Glomerular visceral epithelial cell (primary cell): ENCODE measurements at regions not wholly inside any gene's neighbourhood (a gene's known extent, or its start where the extent isn't known, plus 50 kb on each side); places are given as distances from the start of the nearest gene placed in this dataset.

Source experiments
- DNase-seq: peaks from one replicate; pipeline ENCODE4 v3.0.0-alpha.2; 2016; ENCODE audit errors: extremely low spot score

- peak; percentile 45 for DNase-seq
These were observed 55.4 kb downstream of the CCER1 start for GRCh38 chr12:90899456-90900182.

DNA sequence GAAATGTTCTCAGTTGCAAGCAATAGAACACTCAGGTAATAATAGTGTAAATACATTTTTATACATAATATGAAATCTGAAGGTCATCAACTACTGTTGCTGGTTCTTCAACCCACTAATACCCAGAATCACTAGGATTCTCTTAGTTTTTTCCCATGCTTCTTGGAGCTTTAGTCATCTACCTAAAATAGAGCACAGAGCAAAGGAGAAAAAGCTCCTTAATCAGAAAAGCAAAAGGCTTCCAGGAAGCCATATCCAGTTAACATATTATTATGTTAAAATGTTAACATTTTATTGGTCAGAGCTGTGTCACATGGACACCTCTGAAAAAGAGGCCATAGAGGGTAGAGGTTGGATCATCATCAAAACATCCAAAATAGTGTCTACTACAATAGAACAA lies 57.0 kb downstream of the CCER1 start:
- no peak for DNase-seq

DNA sequence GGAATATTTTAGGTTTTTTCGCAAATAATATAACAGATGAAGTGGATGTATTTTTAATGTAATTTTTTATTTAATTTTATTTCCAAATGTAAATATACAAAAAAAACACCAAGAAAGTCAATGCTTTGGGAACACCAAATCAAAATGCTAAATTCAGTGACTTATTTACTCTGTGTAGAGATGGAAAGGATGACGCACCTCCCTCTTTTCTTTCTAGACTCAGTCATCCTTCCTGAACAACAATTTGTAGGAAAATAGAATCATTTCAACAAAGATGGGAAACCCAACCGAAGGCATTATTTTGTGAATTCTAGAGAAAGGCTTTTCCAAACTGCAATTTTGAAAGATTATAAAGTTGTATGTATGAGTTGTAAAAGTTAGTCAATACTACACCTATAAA lies 57.7 kb downstream of the CCER1 start:
- DNase-seq = no peak

DNA sequence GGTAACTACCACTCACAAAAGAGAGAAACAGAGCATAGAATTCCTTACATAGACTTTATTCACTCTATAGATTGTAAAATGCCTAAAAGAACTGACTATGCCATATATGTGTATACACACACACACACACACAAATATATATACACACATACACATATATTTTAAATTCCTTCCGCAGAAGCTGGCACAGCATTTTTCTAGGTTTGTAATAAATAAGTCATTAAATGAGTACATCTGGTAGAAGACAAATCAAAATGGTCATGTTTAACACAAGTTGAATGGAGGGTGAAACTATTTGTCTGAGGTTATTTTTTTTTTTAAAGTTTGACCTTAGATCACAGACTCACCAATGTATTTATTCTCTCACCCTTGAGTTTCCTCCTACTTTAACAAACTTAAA lies 58.2 kb downstream of the CCER1 start:
- no peak for DNase-seq

DNA sequence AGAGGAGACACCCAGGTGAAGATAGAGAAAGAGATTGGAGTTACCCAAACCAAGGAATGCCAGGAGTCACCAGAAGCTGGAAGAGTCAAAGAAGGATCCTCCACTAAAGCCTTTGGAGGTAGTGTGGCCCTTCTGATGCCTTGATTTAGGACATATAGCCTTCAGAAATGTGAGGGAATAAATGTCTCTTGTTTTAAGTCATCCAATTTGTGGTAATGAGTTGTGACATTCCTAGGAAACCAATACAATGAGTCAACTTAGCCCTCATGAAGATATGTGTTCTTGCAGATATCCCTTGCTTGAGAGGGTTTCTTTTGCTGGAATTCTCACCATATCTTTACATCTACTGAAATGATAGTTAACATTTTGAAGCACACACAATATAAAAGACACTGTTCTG lies 58.8 kb downstream of the CCER1 start:
- DNase-seq = peak; percentile 80

GRCh38 chr12:90888316-90888715 lies 66.7 kb downstream of the CCER1 start:
- DNase-seq = no peak

- no peak for DNase-seq
These were observed 71.5 kb downstream of the CCER1 start for GRCh38 chr12:90883456-90883855.

GRCh38 chr12:90871726-90872096 lies 83.3 kb downstream of the CCER1 start:
- DNase-seq = peak; percentile 53

DNA sequence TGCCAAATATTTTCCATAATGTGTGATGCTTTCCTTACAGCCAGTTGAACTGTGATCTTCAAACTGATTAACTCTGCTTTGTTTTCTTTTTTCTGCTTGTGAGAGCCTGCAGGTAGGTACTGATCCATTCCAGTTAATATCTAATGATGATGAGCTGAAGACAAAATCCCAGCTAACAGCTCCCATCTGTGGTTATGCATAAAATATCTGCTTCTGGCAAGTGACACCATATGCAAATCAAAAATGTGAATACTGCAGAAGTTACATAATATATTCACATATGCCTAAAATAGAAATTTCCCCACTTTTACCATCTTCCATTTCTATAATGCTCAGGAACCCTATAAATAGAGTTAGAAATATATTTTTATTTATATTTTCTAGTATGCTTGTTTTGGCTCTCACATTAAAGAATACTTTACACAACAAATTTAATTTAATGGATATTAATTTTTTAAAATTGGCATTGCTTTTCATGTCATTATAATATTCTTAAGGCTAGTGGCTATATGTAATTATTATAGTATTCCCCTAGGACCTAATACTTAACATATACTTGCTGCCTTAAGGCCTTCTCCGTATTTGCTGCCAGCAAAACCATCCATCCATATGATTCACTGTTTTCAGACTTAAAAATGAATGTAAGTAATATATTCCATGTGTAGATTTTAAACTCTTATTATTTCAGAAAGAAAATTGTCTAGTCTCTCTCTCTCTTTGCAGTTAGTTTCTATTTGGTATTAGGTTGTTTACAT lies 83.8 kb downstream of the CCER1 start:
- no peak for DNase-seq

DNA sequence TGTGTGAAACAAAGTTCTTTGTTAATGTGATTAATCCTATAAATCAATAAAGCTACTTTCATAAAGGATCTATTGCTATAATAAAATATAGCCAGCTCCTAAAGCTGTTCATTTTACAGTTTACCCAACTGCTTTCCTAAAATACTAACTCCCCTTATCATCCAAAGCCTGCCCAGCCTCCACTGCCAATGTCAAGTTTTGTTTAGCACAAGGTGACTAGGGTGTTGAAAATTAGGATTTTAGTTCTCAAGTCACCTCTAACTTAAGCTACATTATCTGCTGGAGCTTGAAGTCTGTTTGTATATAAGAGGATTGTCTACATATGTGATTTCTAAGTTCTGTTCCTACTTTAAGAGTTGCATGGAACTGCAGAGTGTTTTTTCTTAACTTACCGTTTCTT lies 86.3 kb downstream of the CCER1 start:
- DNase-seq = no peak

DNA sequence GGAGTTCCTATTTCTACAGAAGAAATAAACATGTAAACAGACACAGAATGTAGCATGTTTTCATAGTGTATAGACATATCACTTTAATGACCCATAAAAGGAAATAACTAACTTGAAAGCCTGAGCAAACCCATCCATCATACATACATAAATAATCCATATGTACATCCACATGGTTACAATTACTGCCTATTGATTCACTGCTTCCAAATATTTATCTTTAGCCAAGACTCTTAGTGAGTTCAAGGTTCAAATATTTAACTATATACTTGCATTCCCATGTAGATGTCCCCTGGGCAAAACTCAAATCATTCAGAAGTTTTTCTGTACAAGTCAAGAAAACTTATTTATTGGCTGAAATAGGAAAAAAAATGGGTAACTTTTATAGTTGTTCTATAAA lies 95.4 kb downstream of the CCER1 start:
- DNase-seq = no peak

DNA sequence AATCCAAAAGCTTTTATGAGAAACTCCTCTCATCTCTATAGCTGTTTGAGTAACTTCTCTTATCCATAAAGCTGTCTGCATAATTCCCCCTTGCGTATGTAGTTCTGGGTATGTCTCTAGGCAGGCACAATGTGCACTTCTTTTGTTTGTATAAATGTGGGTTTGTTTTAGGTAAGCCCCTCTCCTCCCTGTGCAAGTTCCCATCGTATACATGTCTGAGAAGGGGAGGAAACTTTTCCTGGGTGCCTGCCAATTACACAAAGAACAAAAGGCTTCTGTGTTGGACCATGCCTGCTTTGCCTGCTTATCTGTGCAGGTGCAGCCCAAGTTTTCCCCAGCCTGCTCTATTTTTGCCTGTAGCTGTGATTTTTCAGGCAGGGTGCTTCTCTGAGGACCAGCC lies 96.7 kb downstream of the CCER1 start:
- DNase-seq = no peak

- DNase-seq = no peak
These were observed 99.4 kb downstream of the CCER1 start for GRCh38 chr12:90855534-90855933.

GRCh38 chr12:90854136-90854689 lies 100.8 kb downstream of the CCER1 start:
- DNase-seq = peak; percentile 28

DNA sequence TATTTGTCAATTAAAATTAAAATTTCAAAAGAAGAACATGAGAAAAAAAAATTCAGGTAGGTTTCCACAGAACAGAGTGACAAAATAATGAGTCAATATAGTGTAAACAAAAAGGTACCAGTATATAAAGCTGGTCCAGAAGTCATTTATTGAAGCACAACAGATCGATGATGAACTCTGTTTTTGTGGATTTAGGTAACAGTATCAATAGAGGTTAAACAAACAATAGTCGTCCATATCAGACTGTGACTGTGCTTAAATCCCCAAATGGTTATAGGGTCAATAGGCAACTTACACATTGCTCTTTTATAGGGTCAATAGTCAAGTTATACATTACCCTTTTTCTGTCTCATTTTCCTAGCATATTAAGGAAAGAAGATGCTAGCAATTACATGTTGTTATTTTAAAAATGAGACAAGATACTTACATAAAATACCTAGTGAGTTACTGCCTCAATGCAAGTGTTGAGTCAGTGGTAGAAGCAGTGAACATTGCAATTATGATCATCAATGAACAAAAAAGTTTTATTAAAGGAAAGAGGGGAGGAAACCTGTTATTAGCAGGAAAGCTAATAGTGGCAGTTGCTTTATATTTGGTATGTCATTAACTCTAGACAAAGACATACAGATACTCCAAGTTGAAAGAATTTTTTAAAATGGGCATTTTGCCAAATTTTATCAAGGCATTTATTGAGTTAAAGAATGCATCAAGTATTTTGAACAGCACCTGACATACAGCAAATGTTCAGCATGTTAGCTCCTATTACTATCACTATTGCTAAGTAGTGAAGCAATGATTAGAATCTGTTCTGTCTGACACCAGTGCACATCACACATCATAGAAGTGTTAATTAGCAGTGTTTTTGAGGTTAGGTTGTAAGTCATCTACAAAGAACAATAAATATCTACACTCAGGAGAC lies 102.9 kb downstream of the CCER1 start:
- DNase-seq = no peak

- DNase-seq = no peak
These were observed 112.5 kb downstream of the CCER1 start for GRCh38 chr12:90842477-90842876.

DNA sequence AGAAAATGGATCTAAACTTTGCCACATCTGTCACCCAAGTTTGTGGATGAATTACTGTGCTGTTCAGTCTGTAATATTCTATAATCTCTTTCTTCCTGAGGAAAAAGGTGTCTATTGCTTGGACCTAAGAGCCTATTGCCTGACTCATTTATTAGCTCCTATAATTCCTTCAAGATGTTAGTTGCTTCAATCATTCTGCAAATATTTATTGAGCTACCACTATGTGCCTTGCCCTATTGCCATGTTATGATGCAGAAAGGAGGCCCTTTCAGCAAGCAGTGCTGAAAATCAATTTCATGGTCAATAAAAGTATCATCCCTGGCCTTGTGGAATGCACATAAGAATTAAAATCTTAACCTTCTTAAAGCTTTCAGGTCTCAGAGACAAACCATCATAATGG lies 113.6 kb downstream of the CCER1 start:
- no peak for DNase-seq

GRCh38 chr12:90839346-90839745 lies 115.6 kb downstream of the CCER1 start:
- no peak for DNase-seq

DNA sequence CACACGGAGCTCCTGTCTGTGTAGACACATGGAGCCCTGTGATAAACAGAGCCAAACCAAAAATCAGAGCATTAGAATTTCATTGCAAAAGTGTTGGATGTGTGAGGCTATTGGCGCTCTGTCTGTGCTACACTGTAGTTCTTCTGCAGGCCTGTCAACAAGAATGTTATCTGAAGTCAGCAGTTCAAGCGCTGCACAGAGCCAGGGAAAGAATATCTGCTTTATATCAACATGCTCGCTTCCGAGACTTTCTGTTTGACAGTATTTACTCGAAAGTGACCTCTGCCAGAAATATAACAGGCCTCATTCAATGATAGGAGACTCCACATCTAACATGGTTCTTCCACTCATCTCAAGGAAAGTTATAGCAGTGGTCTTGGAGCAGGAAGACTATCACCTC lies 118.3 kb downstream of the CCER1 start:
- DNase-seq = no peak

DNA sequence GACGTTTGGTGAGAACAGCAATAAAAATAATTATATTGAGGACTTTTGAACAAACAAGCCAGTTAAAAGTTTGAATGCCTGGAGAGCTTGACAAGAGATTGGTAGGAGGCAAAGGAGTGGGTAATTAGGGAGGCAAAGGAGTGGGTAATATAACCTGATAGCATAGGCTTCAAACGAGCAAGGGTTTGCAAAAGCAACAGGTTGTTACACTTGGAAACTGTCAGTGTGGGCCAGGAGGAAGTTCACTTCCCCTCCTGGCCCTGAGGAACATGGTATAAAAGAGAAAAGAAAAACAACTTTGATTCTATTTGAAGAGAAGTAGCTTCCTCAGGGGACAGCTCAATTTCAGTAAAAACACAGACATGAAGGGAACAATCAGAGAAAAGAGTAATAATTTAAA lies 121.7 kb downstream of the CCER1 start:
- DNase-seq = no peak

- DNase-seq = no peak
These were observed 122.5 kb downstream of the CCER1 start for GRCh38 chr12:90832427-90832826.

DNA sequence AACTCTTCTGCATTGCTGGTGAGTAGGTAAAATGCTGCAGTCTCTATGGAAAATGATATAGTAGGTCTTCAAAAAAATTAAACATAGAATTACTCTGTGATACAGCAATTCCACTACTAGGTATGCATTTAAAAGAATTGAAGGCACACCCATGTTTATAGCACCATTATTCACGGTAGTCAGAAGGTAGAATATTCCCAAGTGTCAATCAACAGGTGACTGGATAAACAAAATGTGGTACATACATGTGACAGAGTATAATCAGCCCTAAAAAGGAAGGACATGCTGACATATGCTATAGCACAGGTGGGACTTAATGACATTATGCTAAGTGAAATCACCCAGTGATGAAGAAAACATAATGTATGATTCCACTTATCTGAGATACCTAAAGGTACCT lies 123.3 kb downstream of the CCER1 start:
- DNase-seq = no peak
